GM23338 (cell line): ENCODE measurements at regions not wholly inside any gene's neighbourhood (a gene's known extent, or its start where the extent isn't known, plus 50 kb on each side); places are given as distances from the start of the nearest gene placed in this dataset.

Source experiments
- ATAC-seq: fragments of 200-7000 bp; cut with Tn5 transposase; 3 replicates; pipeline ENCODE4 v1.9.1; 2020
- DNase-seq: peaks from one replicate; pipeline ENCODE4 v3.0.0-alpha.2; 2015; ENCODE audit warnings: low spot score
- H2AFZ ChIP-seq: fragments of 200-600 bp; sonication (generic); 2 replicates; pipeline ENCODE4 v1.8.0; 2016; ENCODE audit warnings: antibody characterized with exemption, mild to moderate bottlenecking, moderate library complexity
- H3F3A ChIP-seq: fragments of 200-600 bp; sonication (generic); replicated peaks from 2 replicates; pipeline ENCODE4 v1.8.0; 2017; ENCODE audit warnings: antibody characterized with exemption, mixed run types, low read depth
- H3K27ac ChIP-seq: fragments of 200-600 bp; sonication (generic); 2 replicates; pipeline ENCODE4 v1.6.1; 2016; ENCODE audit warnings: low read depth
- H3K27me3 ChIP-seq: fragments of 200-600 bp; sonication (generic); 2 replicates; pipeline ENCODE4 v1.8.0; 2016; ENCODE audit warnings: mild to moderate bottlenecking, mixed run types, moderate library complexity; ENCODE audit not compliant: insufficient read depth
- H3K36me3 ChIP-seq: fragments of 200-600 bp; sonication (generic); 2 replicates; pipeline ENCODE4 v1.8.0; 2016; ENCODE audit warnings: mild to moderate bottlenecking; ENCODE audit not compliant: insufficient read depth
- H3K4me1 ChIP-seq: fragments of 200-600 bp; sonication (generic); 2 replicates; pipeline ENCODE4 v1.8.0; 2016; ENCODE audit warnings: mild to moderate bottlenecking, moderate library complexity; ENCODE audit not compliant: insufficient read depth
- H3K4me2 ChIP-seq: fragments of 200-600 bp; sonication (generic); 2 replicates; pipeline ENCODE4 v1.7.1; 2017; ENCODE audit warnings: mixed run types
- H3K4me3 ChIP-seq: fragments of 200-600 bp; sonication (generic); 2 replicates; pipeline ENCODE4 v1.6.1; 2016; ENCODE audit warnings: mixed run types
- H3K79me2 ChIP-seq: fragments of 200-600 bp; sonication (generic); replicated peaks from 2 replicates; pipeline ENCODE4 v1.8.0; 2017; ENCODE audit warnings: mild to moderate bottlenecking; ENCODE audit not compliant: insufficient read depth
- H3K9me2 ChIP-seq: fragments of 200-600 bp; sonication (generic); 2 replicates; pipeline ENCODE4 v1.8.0; 2017; ENCODE audit not compliant: insufficient read depth
- H4K20me1 ChIP-seq: fragments of 200-600 bp; sonication (generic); replicated peaks from 2 replicates; pipeline ENCODE4 v1.8.0; 2017; ENCODE audit warnings: mild to moderate bottlenecking; ENCODE audit not compliant: insufficient read depth
- H3K27ac Mint-ChIP-seq: 2 replicates; pipeline ENCODE4 v1.8.0; 2020; ENCODE audit warnings: inconsistent platforms, mild to moderate bottlenecking, moderate library complexity, mixed read lengths
- H3K27me3 Mint-ChIP-seq: 3 replicates; pipeline ENCODE4 v1.8.0; 2022; ENCODE audit warnings: low read depth, mild to moderate bottlenecking, moderate library complexity, mixed read lengths, inconsistent platforms; ENCODE audit not compliant: insufficient read depth, poor library complexity
- H3K36me3 Mint-ChIP-seq: 3 replicates; pipeline ENCODE4 v1.8.0; 2021; ENCODE audit warnings: low read depth, mild to moderate bottlenecking, inconsistent platforms, moderate library complexity, mixed read lengths
- H3K4me1 Mint-ChIP-seq: 3 replicates; pipeline ENCODE4 v1.8.0; 2020; ENCODE audit warnings: mild to moderate bottlenecking, inconsistent platforms, mixed read lengths
- H3K4me3 Mint-ChIP-seq: 3 replicates; pipeline ENCODE4 v1.8.0; 2021; ENCODE audit warnings: moderate library complexity, mild to moderate bottlenecking, inconsistent platforms, mixed read lengths
- H3K9me3 Mint-ChIP-seq: 3 replicates; pipeline ENCODE4 v1.8.0; 2020; ENCODE audit warnings: moderate library complexity, mild to moderate bottlenecking, inconsistent platforms, mixed read lengths
- CREB1 ChIP-seq: fragments of 250-450 bp; sonication (Bioruptor Pico); IDR thresholded peaks from 2 replicates; pipeline ENCODE4 v1.5.0; 2020; ENCODE audit warnings: low read depth, mild to moderate bottlenecking, moderate library complexity
- EZH2 ChIP-seq: fragments of 200-600 bp; sonication (generic); IDR thresholded peaks from one replicate; pipeline ENCODE4 v1.8.0; 2017; ENCODE audit warnings: antibody characterized with exemption, mild to moderate bottlenecking, low read depth; ENCODE audit not compliant: unreplicated experiment
- EZH2phosphoT487 ChIP-seq: fragments of 200-600 bp; sonication (generic); IDR thresholded peaks from one replicate; pipeline ENCODE4 v1.8.1; 2018; ENCODE audit warnings: antibody characterized with exemption; ENCODE audit not compliant: unreplicated experiment
- JUNB ChIP-seq: IDR thresholded peaks from one replicate; pipeline ENCODE4 v1.6.1; 2016; ENCODE audit warnings: antibody characterized with exemption; ENCODE audit not compliant: unreplicated experiment
- NANOG ChIP-seq: IDR thresholded peaks from 2 replicates; pipeline ENCODE4 v1.6.1; 2016; ENCODE audit warnings: antibody characterized with exemption, borderline replicate concordance
- POLR2AphosphoS5 ChIP-seq: IDR thresholded peaks from 2 replicates; pipeline ENCODE4 v1.6.1; 2016; ENCODE audit warnings: antibody characterized with exemption, low read depth
- STAT1 ChIP-seq: IDR thresholded peaks from one replicate; pipeline ENCODE4 v1.6.1; 2016; ENCODE audit warnings: antibody characterized with exemption; ENCODE audit not compliant: unreplicated experiment
- ZNF114 ChIP-seq: fragments of 250-450 bp; sonication (Bioruptor Pico); IDR thresholded peaks from 2 replicates; pipeline ENCODE4 v1.5.0; 2020; ENCODE audit warnings: mild to moderate bottlenecking, moderate library complexity
- ZNF331 ChIP-seq: fragments of 250-450 bp; sonication (Bioruptor Pico); IDR thresholded peaks from 2 replicates; pipeline ENCODE4 v1.5.0; 2020; ENCODE audit warnings: low read depth, mild to moderate bottlenecking, moderate library complexity
- ZNF462 ChIP-seq: fragments of 250-450 bp; sonication (Bioruptor Pico); IDR thresholded peaks from 2 replicates; pipeline ENCODE4 v1.5.0; 2020; ENCODE audit warnings: mild to moderate bottlenecking, moderate library complexity
- TF ChIP-seq, protein P1 (sequence below): IDR thresholded peaks from 2 replicates; pipeline ENCODE4 v1.6.1; 2016; ENCODE audit warnings: antibody characterized with exemption
- TF ChIP-seq, protein P2 (sequence below): IDR thresholded peaks from one replicate; pipeline ENCODE4 v1.6.1; 2018; ENCODE audit warnings: antibody characterized with exemption; ENCODE audit not compliant: unreplicated experiment
- TF ChIP-seq, protein P3 (sequence below), 2 experiments: fragments of 200-600 bp in 1 of 2; sonication (generic) in 1 of 2; conservative IDR thresholded peaks; 2 replicates each; pipeline versions ENCODE4 v1.5.1 to v1.6.1; 2016 to 2017; ENCODE audit warnings: antibody characterized with exemption in 2 of 2, low read depth in 2 of 2, mild to moderate bottlenecking in 2 of 2, moderate library complexity in 1 of 2

GRCh38 chr12:89817501-89818226, 109.0 kb upstream of the ATP2B1 start:
- Histone ChIP-seq H3K27ac (no peak overlapping the region), H3K79me2 (no peaks in the 10 kb centered on the region), H2AFZ (no peak overlapping the region), H3K27me3 (no peaks in the 10 kb centered on the region), H3K36me3 (no peaks in the 10 kb centered on the region), H3K9me2 (no peaks in the 10 kb centered on the region), H3F3A (no peaks in the 10 kb centered on the region), H3K4me3 (no peak overlapping the region), H3K4me1 (no peaks in the 10 kb centered on the region), H3K4me2 (no peak overlapping the region), H4K20me1 (no peaks in the 10 kb centered on the region)
- Mint-ChIP-seq H3K9me3 (peaks cover 2% of the 10 kb centered on the region; the same call in 1 of the 3 replicates), H3K4me1 (peaks cover 8% of the 10 kb centered on the region; the same call in 2 of the 3 replicates), H3K36me3 (no peaks in the 10 kb centered on the region), H3K27me3 (no peaks in the 10 kb centered on the region), H3K27ac (peak overlapping the region; percentile 50), H3K4me3 (no peak overlapping the region)
- ATAC-seq (no peak), DNase-seq (no peak)
- TF ChIP-seq CREB1 (CRISPR knock-in tag) (no peak), EZH2 (no peak), JUNB (no peak), POLR2AphosphoS5 (no peak), EZH2phosphoT487 (no peak), STAT1 (no peak), ZNF462 (CRISPR knock-in tag) (no peak), ZNF331 (CRISPR knock-in tag) (no peak), NANOG (no peak), ZNF114 (CRISPR knock-in tag) (no peak)
- TF ChIP-seq, protein P1, sequence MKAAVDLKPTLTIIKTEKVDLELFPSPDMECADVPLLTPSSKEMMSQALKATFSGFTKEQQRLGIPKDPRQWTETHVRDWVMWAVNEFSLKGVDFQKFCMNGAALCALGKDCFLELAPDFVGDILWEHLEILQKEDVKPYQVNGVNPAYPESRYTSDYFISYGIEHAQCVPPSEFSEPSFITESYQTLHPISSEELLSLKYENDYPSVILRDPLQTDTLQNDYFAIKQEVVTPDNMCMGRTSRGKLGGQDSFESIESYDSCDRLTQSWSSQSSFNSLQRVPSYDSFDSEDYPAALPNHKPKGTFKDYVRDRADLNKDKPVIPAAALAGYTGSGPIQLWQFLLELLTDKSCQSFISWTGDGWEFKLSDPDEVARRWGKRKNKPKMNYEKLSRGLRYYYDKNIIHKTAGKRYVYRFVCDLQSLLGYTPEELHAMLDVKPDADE: no peak
- TF ChIP-seq, protein P2, sequence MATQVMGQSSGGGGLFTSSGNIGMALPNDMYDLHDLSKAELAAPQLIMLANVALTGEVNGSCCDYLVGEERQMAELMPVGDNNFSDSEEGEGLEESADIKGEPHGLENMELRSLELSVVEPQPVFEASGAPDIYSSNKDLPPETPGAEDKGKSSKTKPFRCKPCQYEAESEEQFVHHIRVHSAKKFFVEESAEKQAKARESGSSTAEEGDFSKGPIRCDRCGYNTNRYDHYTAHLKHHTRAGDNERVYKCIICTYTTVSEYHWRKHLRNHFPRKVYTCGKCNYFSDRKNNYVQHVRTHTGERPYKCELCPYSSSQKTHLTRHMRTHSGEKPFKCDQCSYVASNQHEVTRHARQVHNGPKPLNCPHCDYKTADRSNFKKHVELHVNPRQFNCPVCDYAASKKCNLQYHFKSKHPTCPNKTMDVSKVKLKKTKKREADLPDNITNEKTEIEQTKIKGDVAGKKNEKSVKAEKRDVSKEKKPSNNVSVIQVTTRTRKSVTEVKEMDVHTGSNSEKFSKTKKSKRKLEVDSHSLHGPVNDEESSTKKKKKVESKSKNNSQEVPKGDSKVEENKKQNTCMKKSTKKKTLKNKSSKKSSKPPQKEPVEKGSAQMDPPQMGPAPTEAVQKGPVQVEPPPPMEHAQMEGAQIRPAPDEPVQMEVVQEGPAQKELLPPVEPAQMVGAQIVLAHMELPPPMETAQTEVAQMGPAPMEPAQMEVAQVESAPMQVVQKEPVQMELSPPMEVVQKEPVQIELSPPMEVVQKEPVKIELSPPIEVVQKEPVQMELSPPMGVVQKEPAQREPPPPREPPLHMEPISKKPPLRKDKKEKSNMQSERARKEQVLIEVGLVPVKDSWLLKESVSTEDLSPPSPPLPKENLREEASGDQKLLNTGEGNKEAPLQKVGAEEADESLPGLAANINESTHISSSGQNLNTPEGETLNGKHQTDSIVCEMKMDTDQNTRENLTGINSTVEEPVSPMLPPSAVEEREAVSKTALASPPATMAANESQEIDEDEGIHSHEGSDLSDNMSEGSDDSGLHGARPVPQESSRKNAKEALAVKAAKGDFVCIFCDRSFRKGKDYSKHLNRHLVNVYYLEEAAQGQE: no peak
- TF ChIP-seq, protein P3, sequence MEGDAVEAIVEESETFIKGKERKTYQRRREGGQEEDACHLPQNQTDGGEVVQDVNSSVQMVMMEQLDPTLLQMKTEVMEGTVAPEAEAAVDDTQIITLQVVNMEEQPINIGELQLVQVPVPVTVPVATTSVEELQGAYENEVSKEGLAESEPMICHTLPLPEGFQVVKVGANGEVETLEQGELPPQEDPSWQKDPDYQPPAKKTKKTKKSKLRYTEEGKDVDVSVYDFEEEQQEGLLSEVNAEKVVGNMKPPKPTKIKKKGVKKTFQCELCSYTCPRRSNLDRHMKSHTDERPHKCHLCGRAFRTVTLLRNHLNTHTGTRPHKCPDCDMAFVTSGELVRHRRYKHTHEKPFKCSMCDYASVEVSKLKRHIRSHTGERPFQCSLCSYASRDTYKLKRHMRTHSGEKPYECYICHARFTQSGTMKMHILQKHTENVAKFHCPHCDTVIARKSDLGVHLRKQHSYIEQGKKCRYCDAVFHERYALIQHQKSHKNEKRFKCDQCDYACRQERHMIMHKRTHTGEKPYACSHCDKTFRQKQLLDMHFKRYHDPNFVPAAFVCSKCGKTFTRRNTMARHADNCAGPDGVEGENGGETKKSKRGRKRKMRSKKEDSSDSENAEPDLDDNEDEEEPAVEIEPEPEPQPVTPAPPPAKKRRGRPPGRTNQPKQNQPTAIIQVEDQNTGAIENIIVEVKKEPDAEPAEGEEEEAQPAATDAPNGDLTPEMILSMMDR (conservative IDR thresholded peaks at IDR 0.05; ENCODE audit: low read depth in 2 of 2): no peak
